ENCODE measurements at regions not wholly inside any gene's neighbourhood (a gene's known extent, or its start where the extent isn't known, plus 50 kb on each side); places are given as distances from the start of the nearest gene placed in this dataset.

- H3F3A ChIP-seq (ENCODE audit: insufficient read depth), result no peaks in the 10 kb centered on the region
- no peaks in the 10 kb centered on the region for H3K9me2 ChIP-seq (replicated peaks; ENCODE audit: insufficient read depth, low read length)
- H3K27ac ChIP-seq (ENCODE audit: low read depth, low read length), result no peak overlapping the region
- H2AFZ ChIP-seq (ENCODE audit: low read depth, low read length, severe bottlenecking), result no peak overlapping the region
- no peak for TF ChIP-seq EZH2phosphoT487 (conservative IDR thresholded peaks at IDR 0.05; ENCODE audit: low read length)
- TF ChIP-seq, protein P1, sequence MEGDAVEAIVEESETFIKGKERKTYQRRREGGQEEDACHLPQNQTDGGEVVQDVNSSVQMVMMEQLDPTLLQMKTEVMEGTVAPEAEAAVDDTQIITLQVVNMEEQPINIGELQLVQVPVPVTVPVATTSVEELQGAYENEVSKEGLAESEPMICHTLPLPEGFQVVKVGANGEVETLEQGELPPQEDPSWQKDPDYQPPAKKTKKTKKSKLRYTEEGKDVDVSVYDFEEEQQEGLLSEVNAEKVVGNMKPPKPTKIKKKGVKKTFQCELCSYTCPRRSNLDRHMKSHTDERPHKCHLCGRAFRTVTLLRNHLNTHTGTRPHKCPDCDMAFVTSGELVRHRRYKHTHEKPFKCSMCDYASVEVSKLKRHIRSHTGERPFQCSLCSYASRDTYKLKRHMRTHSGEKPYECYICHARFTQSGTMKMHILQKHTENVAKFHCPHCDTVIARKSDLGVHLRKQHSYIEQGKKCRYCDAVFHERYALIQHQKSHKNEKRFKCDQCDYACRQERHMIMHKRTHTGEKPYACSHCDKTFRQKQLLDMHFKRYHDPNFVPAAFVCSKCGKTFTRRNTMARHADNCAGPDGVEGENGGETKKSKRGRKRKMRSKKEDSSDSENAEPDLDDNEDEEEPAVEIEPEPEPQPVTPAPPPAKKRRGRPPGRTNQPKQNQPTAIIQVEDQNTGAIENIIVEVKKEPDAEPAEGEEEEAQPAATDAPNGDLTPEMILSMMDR (IDR thresholded peaks at IDR 0.05; ENCODE audit: insufficient read depth, low read length, poor library complexity, severe bottlenecking), result no peak
- H3K4me2 ChIP-seq (ENCODE audit: low read depth, low read length, poor library complexity, severe bottlenecking), result no peak overlapping the region
- H3K79me2 ChIP-seq (ENCODE audit: insufficient read depth, low read length), result no peaks in the 10 kb centered on the region
- no peaks in the 10 kb centered on the region for H3K27me3 ChIP-seq (ENCODE audit: low read length)
- H3K4me3 ChIP-seq (ENCODE audit: insufficient read depth, low read length, poor library complexity, severe bottlenecking), result no peak overlapping the region
- H3K9ac ChIP-seq (ENCODE audit: low read length), result no peak overlapping the region
- no peaks in the 10 kb centered on the region for H4K20me1 ChIP-seq (ENCODE audit: low read depth, low read length)
- no peaks in the 10 kb centered on the region for H3K36me3 ChIP-seq (ENCODE audit: low read length)
- no peaks in the 10 kb centered on the region for H3K9me3 ChIP-seq (ENCODE audit: insufficient read depth, low read length)
Measured at GRCh38 chr2:58860586-58860985, 619.5 kb upstream of the FANCL start.

DNA sequence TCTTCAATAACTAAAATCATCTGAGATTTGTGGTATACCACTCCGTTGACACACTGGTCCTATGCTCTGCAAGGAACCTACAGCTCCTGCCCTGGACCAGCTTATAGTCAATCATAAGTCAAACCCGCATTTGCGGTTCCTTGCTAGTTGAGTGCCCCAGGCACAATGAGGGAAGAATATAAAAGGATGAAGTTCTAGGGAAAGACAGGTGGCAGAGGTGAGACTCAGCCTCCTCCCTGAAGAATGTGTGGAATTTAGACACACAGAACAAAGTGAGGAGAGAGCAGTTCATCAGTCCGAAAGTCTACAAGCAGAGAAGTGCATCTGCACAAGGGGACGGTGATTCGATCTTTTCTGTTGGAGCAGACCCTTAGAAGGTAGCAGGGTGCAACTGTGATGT, 615.0 kb upstream of the FANCL start:
- Histone ChIP-seq H2AFZ (ENCODE audit: low read depth, low read length, severe bottlenecking) (no peak overlapping the region), H3K9ac (ENCODE audit: low read length) (no peak overlapping the region), H3K79me2 (ENCODE audit: insufficient read depth, low read length) (no peaks in the 10 kb centered on the region), H3K4me2 (ENCODE audit: low read depth, low read length, poor library complexity, severe bottlenecking) (no peak overlapping the region), H3F3A (ENCODE audit: insufficient read depth) (no peaks in the 10 kb centered on the region), H3K9me3 (ENCODE audit: insufficient read depth, low read length) (no peaks in the 10 kb centered on the region), H3K4me3 (ENCODE audit: insufficient read depth, low read length, poor library complexity, severe bottlenecking) (no peak overlapping the region), H4K20me1 (ENCODE audit: low read depth, low read length) (no peaks in the 10 kb centered on the region), H3K9me2 (replicated peaks; ENCODE audit: insufficient read depth, low read length) (no peaks in the 10 kb centered on the region), H3K27me3 (ENCODE audit: low read length) (no peaks in the 10 kb centered on the region), H3K36me3 (ENCODE audit: low read length) (no peaks in the 10 kb centered on the region), H3K27ac (ENCODE audit: low read depth, low read length) (no peak overlapping the region)
- TF ChIP-seq, protein P1 (IDR thresholded peaks at IDR 0.05; ENCODE audit: insufficient read depth, low read length, poor library complexity, severe bottlenecking), result no peak
- no peak for TF ChIP-seq EZH2phosphoT487 (conservative IDR thresholded peaks at IDR 0.05; ENCODE audit: low read length)

DNA sequence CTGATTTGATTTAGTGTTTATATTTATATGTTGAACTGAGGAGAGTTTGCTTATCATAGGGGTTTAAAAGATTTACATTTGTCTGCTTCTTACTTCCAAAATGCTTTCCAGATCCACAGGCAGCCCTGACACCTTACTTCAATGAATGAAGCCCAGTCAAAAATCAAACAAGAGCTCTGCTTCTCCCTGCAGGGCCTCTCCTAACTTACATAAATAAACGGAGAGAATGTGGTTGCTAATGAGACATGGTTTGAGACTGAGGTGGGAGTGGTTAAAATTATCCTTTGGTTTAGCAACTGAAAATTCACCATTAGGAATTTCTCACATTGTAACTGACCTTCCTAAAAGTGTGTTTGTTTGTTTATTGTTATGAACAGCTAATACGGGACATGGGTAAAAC, 612.3 kb upstream of the FANCL start:
- Histone ChIP-seq H3K79me2 (ENCODE audit: insufficient read depth, low read length) (no peaks in the 10 kb centered on the region), H3K9ac (ENCODE audit: low read length) (no peak overlapping the region), H3K4me3 (ENCODE audit: insufficient read depth, low read length, poor library complexity, severe bottlenecking) (no peak overlapping the region), H3K27me3 (ENCODE audit: low read length) (no peaks in the 10 kb centered on the region), H3F3A (ENCODE audit: insufficient read depth) (no peaks in the 10 kb centered on the region), H3K36me3 (ENCODE audit: low read length) (no peaks in the 10 kb centered on the region), H3K4me2 (ENCODE audit: low read depth, low read length, poor library complexity, severe bottlenecking) (no peak overlapping the region), H2AFZ (ENCODE audit: low read depth, low read length, severe bottlenecking) (no peak overlapping the region), H4K20me1 (ENCODE audit: low read depth, low read length) (no peaks in the 10 kb centered on the region), H3K9me2 (replicated peaks; ENCODE audit: insufficient read depth, low read length) (no peaks in the 10 kb centered on the region), H3K27ac (ENCODE audit: low read depth, low read length) (no peak overlapping the region), H3K9me3 (ENCODE audit: insufficient read depth, low read length) (no peaks in the 10 kb centered on the region)
- TF ChIP-seq, protein P1 (IDR thresholded peaks at IDR 0.05; ENCODE audit: insufficient read depth, low read length, poor library complexity, severe bottlenecking), result no peak
- TF ChIP-seq EZH2phosphoT487 (conservative IDR thresholded peaks at IDR 0.05; ENCODE audit: low read length), result no peak
